Keratinocyte (primary cell): ENCODE measurements at regions not wholly inside any gene's neighbourhood (a gene's known extent, or its start where the extent isn't known, plus 50 kb on each side); places are given as distances from the start of the nearest gene placed in this dataset.
"Not testable (repeated sequence)": the region's sequence is repeated elsewhere in the genome, so short reads cannot be mapped to it uniquely, and the experiment has no call there.

Experiments
- DNase-seq: peaks from one replicate; pipeline ENCODE4 v3.0.0-alpha.2; 2011; ENCODE audit warnings: low read depth, missing footprints, low spot score
- FAIRE-seq: peaks from 2 replicates; lab custom pipeline; 2011; peaks lifted over from hg19 to GRCh38; lab: Jason Lieb, UNC
- H2AFZ ChIP-seq: 2 replicates; pipeline ENCODE4 v1.6.0; 2012; ENCODE audit warnings: low read length, control low read depth, inconsistent platforms; ENCODE audit not compliant: control insufficient read depth
- H3K27ac ChIP-seq: 2 replicates; pipeline ENCODE4 v1.5.1; 2011; ENCODE audit warnings: low read length; ENCODE audit not compliant: control insufficient read depth, insufficient read depth
- H3K27me3 ChIP-seq: 3 replicates; pipeline ENCODE4 v1.6.0; 2011; ENCODE audit warnings: low read length; ENCODE audit not compliant: control insufficient read depth, insufficient read depth; ENCODE audit errors: extremely low read depth
- H3K36me3 ChIP-seq, 2 experiments: 2 replicates in 1 of 2; 3 replicates in 1 of 2; pipeline ENCODE4 v1.5.1; 2011; ENCODE audit warnings: low read length in 2 of 2, mild to moderate bottlenecking in 1 of 2; ENCODE audit not compliant: control insufficient read depth in 2 of 2, insufficient read depth in 2 of 2; ENCODE audit errors: extremely low read depth in 1 of 2
- H3K4me1 ChIP-seq: 3 replicates; pipeline ENCODE4 v1.5.1; 2011; ENCODE audit warnings: low read length; ENCODE audit not compliant: control insufficient read depth, insufficient read depth; ENCODE audit errors: extremely low read depth
- H3K4me2 ChIP-seq: 3 replicates; pipeline ENCODE4 v1.6.0; 2011; ENCODE audit warnings: low read depth, low read length; ENCODE audit not compliant: control insufficient read depth, insufficient read depth; ENCODE audit errors: extremely low read depth
- H3K4me3 ChIP-seq, 3 experiments: fragments of 200-600 bp in 1 of 3; sonication (generic) in 1 of 3; 2 replicates in 2 of 3; 3 replicates in 1 of 3; pipeline ENCODE4 v1.5.1; 2011 to 2016; ENCODE audit warnings: low read length in 3 of 3, mild to moderate bottlenecking in 3 of 3, control low read depth in 2 of 3, inconsistent platforms in 1 of 3, low read depth in 1 of 3, mixed read lengths in 1 of 3, mixed run types in 1 of 3, moderate library complexity in 1 of 3; ENCODE audit not compliant: control insufficient read depth in 2 of 3, insufficient read depth in 2 of 3; ENCODE audit errors: extremely low read depth in 1 of 3
- H3K79me2 ChIP-seq: 2 replicates; pipeline ENCODE4 v1.6.0; 2012; ENCODE audit warnings: low read length; ENCODE audit not compliant: control insufficient read depth, insufficient read depth
- H3K9ac ChIP-seq: 3 replicates; pipeline ENCODE4 v1.6.0; 2011; ENCODE audit warnings: low read length; ENCODE audit not compliant: control insufficient read depth, insufficient read depth; ENCODE audit errors: extremely low read depth
- H3K9me1 ChIP-seq: 3 replicates; pipeline ENCODE4 v1.6.0; 2011; ENCODE audit warnings: low read length; ENCODE audit not compliant: control insufficient read depth, insufficient read depth; ENCODE audit errors: extremely low read depth
- H3K9me3 ChIP-seq: 2 replicates; pipeline ENCODE4 v1.5.1; 2012; ENCODE audit warnings: low read depth, low read length; ENCODE audit not compliant: control insufficient read depth
- H4K20me1 ChIP-seq: 3 replicates; pipeline ENCODE4 v1.6.0; 2011; ENCODE audit warnings: low read length; ENCODE audit not compliant: control insufficient read depth, insufficient read depth; ENCODE audit errors: extremely low read depth
- EZH2 ChIP-seq: IDR thresholded peaks from one replicate; pipeline ENCODE4 v1.6.1; 2012; ENCODE audit warnings: inconsistent platforms, mild to moderate bottlenecking, low read length, moderate library complexity
- dilution Hi-C: fragments of 300-500 bp; cut with MboI; formaldehyde crosslinking; loops from one replicate; pipeline ENCODE4 v1.7.0; 2020; ENCODE audit warnings: low sequenced_read_pairs; ENCODE audit not compliant: extremely low pct_ligation_motif_present
- TF ChIP-seq, protein P1 (sequence below), 3 experiments: IDR thresholded peaks in 1 of 3; conservative IDR thresholded peaks in 1 of 3; optimal IDR thresholded peaks in 1 of 3; 2 replicates in 2 of 3; 3 replicates in 1 of 3; pipeline versions ENCODE3 to v1.5.1; 2011; ENCODE audit warnings: low read length in 3 of 3, mild to moderate bottlenecking in 3 of 3, moderate library complexity in 2 of 3, control low read depth in 1 of 3, inconsistent platforms in 1 of 3; ENCODE audit not compliant: insufficient read depth in 2 of 3; ENCODE audit errors: extremely low read depth in 1 of 3

- no peak for TF ChIP-seq EZH2
- TF ChIP-seq, protein P1, sequence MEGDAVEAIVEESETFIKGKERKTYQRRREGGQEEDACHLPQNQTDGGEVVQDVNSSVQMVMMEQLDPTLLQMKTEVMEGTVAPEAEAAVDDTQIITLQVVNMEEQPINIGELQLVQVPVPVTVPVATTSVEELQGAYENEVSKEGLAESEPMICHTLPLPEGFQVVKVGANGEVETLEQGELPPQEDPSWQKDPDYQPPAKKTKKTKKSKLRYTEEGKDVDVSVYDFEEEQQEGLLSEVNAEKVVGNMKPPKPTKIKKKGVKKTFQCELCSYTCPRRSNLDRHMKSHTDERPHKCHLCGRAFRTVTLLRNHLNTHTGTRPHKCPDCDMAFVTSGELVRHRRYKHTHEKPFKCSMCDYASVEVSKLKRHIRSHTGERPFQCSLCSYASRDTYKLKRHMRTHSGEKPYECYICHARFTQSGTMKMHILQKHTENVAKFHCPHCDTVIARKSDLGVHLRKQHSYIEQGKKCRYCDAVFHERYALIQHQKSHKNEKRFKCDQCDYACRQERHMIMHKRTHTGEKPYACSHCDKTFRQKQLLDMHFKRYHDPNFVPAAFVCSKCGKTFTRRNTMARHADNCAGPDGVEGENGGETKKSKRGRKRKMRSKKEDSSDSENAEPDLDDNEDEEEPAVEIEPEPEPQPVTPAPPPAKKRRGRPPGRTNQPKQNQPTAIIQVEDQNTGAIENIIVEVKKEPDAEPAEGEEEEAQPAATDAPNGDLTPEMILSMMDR (optimal IDR thresholded peaks at IDR 0.05 in 1 of 3, IDR thresholded peaks at IDR 0.05 in 1 of 3, conservative IDR thresholded peaks at IDR 0.05 in 1 of 3; ENCODE audit: extremely low read depth in 1 of 3, insufficient read depth in 2 of 3, low read length in 3 of 3), result no peak
- Histone ChIP-seq H3K9ac (no peak overlapping the region), H3K27ac (no peak overlapping the region), H3K4me2 (no peak overlapping the region), H3K4me3 (no peak overlapping the region), H2AFZ (no peak overlapping the region), H3K27me3 (no peaks in the 10 kb centered on the region), H3K4me1 (no peaks in the 10 kb centered on the region), H4K20me1 (no peaks in the 10 kb centered on the region), H3K9me1 (no peaks in the 10 kb centered on the region), H3K9me3 (peaks cover 2% of the 10 kb centered on the region), H3K79me2 (no peaks in the 10 kb centered on the region), H3K36me3 (no peaks in the 10 kb centered on the region)
- FAIRE-seq (no peak), DNase-seq (no peak)
- dilution Hi-C loops, result no loop called here
Measured at GRCh38 chr4:15202481-15202880, 200.2 kb downstream of the CPEB2 start.

DNA sequence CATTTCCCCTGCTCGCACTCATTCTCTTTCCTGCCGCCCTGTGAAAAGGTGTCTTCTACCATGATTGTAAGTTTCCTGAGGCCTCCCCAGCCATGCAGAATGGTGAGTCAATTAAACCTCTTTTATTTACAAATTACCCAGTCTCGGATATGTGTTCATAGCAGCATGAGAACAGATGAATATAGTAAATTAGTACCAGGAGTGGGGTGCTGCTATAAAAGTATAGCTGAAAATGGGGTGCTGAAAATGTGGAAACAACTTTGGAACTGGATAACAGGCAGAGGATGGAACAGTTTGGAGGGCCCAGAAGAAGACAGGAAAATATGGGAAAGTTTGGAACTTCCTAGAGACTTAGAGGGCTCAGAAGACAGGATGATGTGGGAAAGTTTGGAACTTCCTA is 204.2 kb downstream of the CPEB2 start:
- DNase-seq, H3K27me3 ChIP-seq, H3K79me2 ChIP-seq, H2AFZ ChIP-seq, H3K36me3 ChIP-seq, H3K9me1 ChIP-seq, H4K20me1 ChIP-seq, H3K4me2 ChIP-seq, H3K9ac ChIP-seq, H3K4me1 ChIP-seq, FAIRE-seq, dilution Hi-C loops, H3K9me3 ChIP-seq, H3K4me3 ChIP-seq, H3K27ac ChIP-seq: not testable (repeated sequence)

DNA sequence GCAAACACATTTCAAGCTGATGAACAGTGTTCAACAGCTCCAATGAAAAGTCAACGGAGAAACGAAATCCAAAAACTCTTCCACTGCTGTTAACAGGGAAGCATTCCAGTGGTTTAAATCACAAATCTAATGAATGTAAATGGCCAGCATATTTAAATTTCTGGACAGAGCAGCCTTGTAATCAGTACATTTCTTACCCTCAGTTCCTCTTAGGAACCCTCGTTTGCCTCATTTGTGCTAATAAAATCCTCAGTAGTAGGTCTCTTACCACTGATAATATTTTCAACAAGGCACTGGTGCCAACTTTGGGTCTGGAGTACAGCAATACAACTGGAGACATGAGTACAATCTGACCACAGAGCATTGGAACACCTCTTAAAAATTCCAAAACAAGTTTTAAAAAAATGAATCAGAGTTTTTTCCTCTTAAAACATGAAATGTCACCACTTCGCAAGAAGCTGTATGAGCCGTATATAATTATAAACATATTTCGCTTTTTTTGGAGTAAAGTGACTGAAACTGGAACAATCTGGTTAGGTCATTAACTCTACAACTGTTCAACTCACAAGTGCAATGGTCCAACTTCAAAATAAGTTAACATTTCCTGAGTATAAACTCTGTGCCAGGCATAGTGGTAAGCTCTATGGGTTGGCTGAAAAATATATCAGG is 211.2 kb downstream of the CPEB2 start:
- Histone ChIP-seq H3K4me3 (no peak overlapping the region), H4K20me1 (no peaks in the 10 kb centered on the region), H3K9me3 (no peaks in the 10 kb centered on the region), H3K9ac (no peak overlapping the region), H3K27me3 (no peaks in the 10 kb centered on the region), H3K4me2 (no peak overlapping the region), H3K79me2 (no peaks in the 10 kb centered on the region), H3K4me1 (no peaks in the 10 kb centered on the region), H3K9me1 (no peaks in the 10 kb centered on the region), H3K27ac (no peak overlapping the region), H2AFZ (no peak overlapping the region), H3K36me3 (no peaks in the 10 kb centered on the region)
- DNase-seq (no peak), FAIRE-seq (no peak)
- TF ChIP-seq, protein P1 (optimal IDR thresholded peaks at IDR 0.05 in 1 of 3, IDR thresholded peaks at IDR 0.05 in 1 of 3, conservative IDR thresholded peaks at IDR 0.05 in 1 of 3; ENCODE audit: extremely low read depth in 1 of 3, insufficient read depth in 2 of 3, low read length in 3 of 3), result no peak
- TF ChIP-seq EZH2, result no peak
- dilution Hi-C loops, result no loop called here
